HG02763 (cell line): ENCODE measurements at regions not wholly inside any gene's neighbourhood (a gene's known extent, or its start where the extent isn't known, plus 50 kb on each side); places are given as distances from the start of the nearest gene placed in this dataset.
"Not testable (repeated sequence)": the region's sequence is repeated elsewhere in the genome, so short reads cannot be mapped to it uniquely, and the experiment has no call there.

ENCODE experiments used
- ATAC-seq: cut with Tn5 transposase; IDR thresholded peaks from one replicate; pipeline ENCODE4 v1.9.1; 2021; ENCODE audit warnings: mild to moderate bottlenecking, moderate library complexity; ENCODE audit not compliant: unreplicated experiment

- no peak for ATAC-seq
Measured at GRCh38 chr2:75327334-75327733, 128.0 kb upstream of the TACR1 start.

GRCh38 chr2:75326645-75327044 is 127.3 kb upstream of the TACR1 start:
- no peak for ATAC-seq

- no peak for ATAC-seq
Measured at GRCh38 chr2:75325594-75325993, 126.3 kb upstream of the TACR1 start.

GRCh38 chr2:75324861-75325284 is 125.6 kb upstream of the TACR1 start:
- ATAC-seq: no peak

- no peak for ATAC-seq
Measured at GRCh38 chr2:75324141-75324540, 124.8 kb upstream of the TACR1 start.

GRCh38 chr2:75321599-75321922 is 122.2 kb upstream of the TACR1 start:
- no peak for ATAC-seq

GRCh38 chr2:75320898-75321598 is 121.7 kb upstream of the TACR1 start:
- no peak for ATAC-seq

- no peak for ATAC-seq
Measured at GRCh38 chr2:75319951-75320350, 120.6 kb upstream of the TACR1 start.

GRCh38 chr2:75317802-75318201 is 118.5 kb upstream of the TACR1 start:
- no peak for ATAC-seq

GRCh38 chr2:75317316-75317715 is 118.0 kb upstream of the TACR1 start:
- ATAC-seq: no peak

GRCh38 chr2:75315436-75315835 is 116.1 kb upstream of the TACR1 start:
- ATAC-seq: no peak

- peak; percentile 100 for ATAC-seq
Measured at GRCh38 chr2:75311993-75312392, 112.7 kb upstream of the TACR1 start.

GRCh38 chr2:75311521-75311920 is 112.2 kb upstream of the TACR1 start:
- no peak for ATAC-seq

- no peak for ATAC-seq
Measured at GRCh38 chr2:75310876-75311275, 111.6 kb upstream of the TACR1 start.

- no peak for ATAC-seq
Measured at GRCh38 chr2:75309596-75310463, 110.5 kb upstream of the TACR1 start.

GRCh38 chr2:75303227-75303626 is 103.9 kb upstream of the TACR1 start:
- no peak for ATAC-seq

GRCh38 chr2:75294362-75294761 is 95.0 kb upstream of the TACR1 start:
- no peak for ATAC-seq

GRCh38 chr2:75292826-75293225 is 93.5 kb upstream of the TACR1 start:
- no peak for ATAC-seq

GRCh38 chr2:75290600-75291150 is 91.4 kb upstream of the TACR1 start:
- no peak for ATAC-seq

- ATAC-seq: no peak
Measured at GRCh38 chr2:75289771-75290170, 90.5 kb upstream of the TACR1 start.

GRCh38 chr2:75289178-75289577 is 89.9 kb upstream of the TACR1 start:
- ATAC-seq: not testable (repeated sequence)

- no peak for ATAC-seq
Measured at GRCh38 chr2:75288760-75289159, 89.4 kb upstream of the TACR1 start.
